HCT116 (cell line): ENCODE measurements at regions not wholly inside any gene's neighbourhood (a gene's known extent, or its start where the extent isn't known, plus 50 kb on each side); places are given as distances from the start of the nearest gene placed in this dataset.

ENCODE experiments used
- ATAC-seq: fragments of 200-7000 bp; cut with Tn5 transposase; 2 replicates; pipeline ENCODE4 v1.9.1; 2020; ENCODE audit warnings: mild to moderate bottlenecking, moderate library complexity
- BruUV-seq: library from RNA; stranded (reverse); fragments of 400-500 nt; replicated peaks from 2 replicates; lab custom pipeline; 2021; lab: Mats Ljungman, UMichigan
- CTCF ChIA-PET: fragments of 300-600 bp; sonication (Branson Sonifier 250); formaldehyde crosslinking; loops from one replicate; lab custom pipeline; 2021; ENCODE audit warnings: antibody characterized with exemption; lab: Charles Lee
- POLR2A ChIA-PET: fragments of 300-600, 350-600 bp; sonication (Branson Sonifier 250); formaldehyde crosslinking; loops from one replicate; lab custom pipeline; 2021; ENCODE audit warnings: antibody characterized with exemption; lab: Charles Lee
- RAD21 ChIA-PET, 2 experiments: fragments of 300-600 bp; sonication (Branson Sonifier 250); formaldehyde crosslinking; loops; one replicate each; lab custom pipeline; 2023; ENCODE audit warnings: low total read pairs in 2 of 2; ENCODE audit not compliant: uncharacterized antibody in 2 of 2, unreplicated experiment in 2 of 2, low non-redundant PET in 1 of 2; lab: Charles Lee
- DNase-seq: peaks from one replicate; pipeline ENCODE4 v3.0.0-alpha.2; 2010; ENCODE audit warnings: low read depth, low spot score
- H2AFZ ChIP-seq: fragments of 200-600 bp; shearing (Covaris generic), sonication (generic); 2 replicates; pipeline ENCODE4 v1.6.1; 2017; ENCODE audit warnings: low read depth, mixed run types, mixed read lengths, antibody characterized with exemption, low read length; ENCODE audit not compliant: poor library complexity, severe bottlenecking
- H3K27ac ChIP-seq: 2 replicates; pipeline ENCODE4 v1.5.1; 2012; ENCODE audit warnings: low read depth, low read length
- H3K27me3 ChIP-seq: fragments of 200-600 bp; sonication (generic); 2 replicates; pipeline ENCODE4 v1.6.1; 2016; ENCODE audit warnings: mixed run types, low read length, mixed read lengths; ENCODE audit not compliant: insufficient read depth
- H3K36me3 ChIP-seq, 2 experiments: fragments of 200-500 bp in 1 of 2; fragments of 200-600 bp in 1 of 2; sonication (Bioruptor generic) in 1 of 2; sonication (generic) in 1 of 2; 2 replicates each; pipeline versions ENCODE4 v1.5.1 to v1.6.1; 2014 to 2016; ENCODE audit warnings: low read length in 2 of 2, inconsistent platforms in 1 of 2, mixed read lengths in 1 of 2, mixed run types in 1 of 2; ENCODE audit not compliant: insufficient read depth in 2 of 2, control insufficient read depth in 1 of 2
- H3K4me1 ChIP-seq, 2 experiments: fragments of 200-600 bp in 1 of 2; sonication (generic) in 1 of 2; 2 replicates each; pipeline versions ENCODE4 v1.5.1 to v1.6.1; 2012 to 2017; ENCODE audit warnings: low read length in 2 of 2, inconsistent platforms in 1 of 2, mild to moderate bottlenecking in 1 of 2, mixed read lengths in 1 of 2, mixed run types in 1 of 2, moderate library complexity in 1 of 2; ENCODE audit not compliant: insufficient read depth in 2 of 2, control insufficient read depth in 1 of 2
- H3K4me2 ChIP-seq: fragments of 200-600 bp; sonication (generic); 2 replicates; pipeline ENCODE4 v1.6.1; 2017; ENCODE audit warnings: mixed run types, low read length, mixed read lengths
- H3K4me3 ChIP-seq, 2 experiments: fragments of 200-600 bp in 1 of 2; sonication (generic) in 1 of 2; replicated peaks in 1 of 2; 2 replicates each; pipeline ENCODE4 v1.5.1; 2011 to 2016; ENCODE audit warnings: low read length in 2 of 2, control low read depth in 1 of 2, low read depth in 1 of 2, mild to moderate bottlenecking in 1 of 2, mixed read lengths in 1 of 2, mixed run types in 1 of 2
- H3K79me2 ChIP-seq: fragments of 200-600 bp; sonication (generic); 2 replicates; pipeline ENCODE4 v1.6.1; 2017; ENCODE audit warnings: mild to moderate bottlenecking, mixed run types, low read length, moderate library complexity, mixed read lengths; ENCODE audit not compliant: insufficient read depth
- H3K9ac ChIP-seq: fragments of 200-600 bp; sonication (generic); 2 replicates; pipeline ENCODE4 v1.6.1; 2016; ENCODE audit warnings: low read length, mixed read lengths
- H3K9me2 ChIP-seq: fragments of 200-600 bp; sonication (generic), shearing (Covaris generic); 2 replicates; pipeline ENCODE4 v1.6.1; 2017; ENCODE audit warnings: mixed run types, mild to moderate bottlenecking, moderate library complexity; ENCODE audit not compliant: insufficient read depth
- H3K9me3 ChIP-seq, 2 experiments: fragments of 200-500 bp in 1 of 2; fragments of 200-600 bp in 1 of 2; sonication (Bioruptor generic) in 1 of 2; sonication (generic) in 1 of 2; 2 replicates each; pipeline ENCODE4 v1.6.1; 2014 to 2017; ENCODE audit warnings: low read length in 2 of 2, mixed read lengths in 2 of 2, inconsistent platforms in 1 of 2, low read depth in 1 of 2, mild to moderate bottlenecking in 1 of 2, mixed run types in 1 of 2, moderate library complexity in 1 of 2; ENCODE audit not compliant: control insufficient read depth in 1 of 2, insufficient read depth in 1 of 2
- H4K20me1 ChIP-seq: fragments of 200-600 bp; sonication (generic), shearing (Covaris generic); 2 replicates; pipeline ENCODE4 v1.6.1; 2017; ENCODE audit warnings: mixed run types, mild to moderate bottlenecking, moderate library complexity; ENCODE audit not compliant: insufficient read depth
- CEBPB ChIP-seq: IDR thresholded peaks from 2 replicates; pipeline ENCODE4 v1.6.1; 2012; ENCODE audit warnings: low read depth
- EZH2 ChIP-seq: fragments of 200-600 bp; sonication (generic); IDR thresholded peaks from 2 replicates; pipeline ENCODE4 v1.6.1; 2017; ENCODE audit warnings: antibody characterized with exemption, mixed run types
- EZH2phosphoT487 ChIP-seq: fragments of 200-600 bp; IDR thresholded peaks from 2 replicates; pipeline ENCODE4 v1.6.1; 2018; ENCODE audit warnings: antibody characterized with exemption, borderline replicate concordance
- FOSL1 ChIP-seq: IDR thresholded peaks from 2 replicates; pipeline ENCODE4 v1.6.1; 2012; ENCODE audit warnings: low read depth
- RAD21 ChIP-seq: IDR thresholded peaks from 2 replicates; pipeline ENCODE4 v1.6.1; 2012; ENCODE audit warnings: low read depth, mild to moderate bottlenecking
- SP1 ChIP-seq: IDR thresholded peaks from 2 replicates; pipeline ENCODE4 v1.6.1; 2012; ENCODE audit warnings: low read depth
- TCF7L2 ChIP-seq: IDR thresholded peaks from 2 replicates; pipeline ENCODE4 v1.7.0; 2011; ENCODE audit warnings: borderline replicate concordance, inconsistent platforms; ENCODE audit not compliant: insufficient read depth, insufficient read length; ENCODE audit errors: extremely low read depth
- YY1 ChIP-seq: IDR thresholded peaks from 2 replicates; pipeline ENCODE4 v1.6.1; 2011; ENCODE audit warnings: low read length, low read depth, moderate library complexity, mild to moderate bottlenecking; ENCODE audit not compliant: insufficient replicate concordance; ENCODE audit errors: extremely low read depth
- ZBTB33 ChIP-seq: IDR thresholded peaks from 2 replicates; pipeline ENCODE4 v1.6.1; 2011; ENCODE audit warnings: mild to moderate bottlenecking, low read length, moderate library complexity; ENCODE audit not compliant: insufficient replicate concordance; ENCODE audit errors: extremely low read depth
- ZFX ChIP-seq: fragments of 450-650 bp; IDR thresholded peaks from 2 replicates; pipeline ENCODE4 v1.6.1; 2017
- ZNF274 ChIP-seq: fragments of 200-500 bp; sonication (Bioruptor generic); IDR thresholded peaks from 2 replicates; pipeline ENCODE4 v1.6.1; 2014; ENCODE audit warnings: mild to moderate bottlenecking, low read depth, low read length, inconsistent platforms
- intact Hi-C: fragments of 100-400 bp; cut with micrococcal nuclease; formaldehyde crosslinking; loops from 2 replicates; pipeline ENCODE4 v1.10.0; 2022
- TF ChIP-seq, protein P1 (sequence below): IDR thresholded peaks from 2 replicates; pipeline ENCODE4 v1.6.1; 2012; ENCODE audit warnings: low read depth

DNA sequence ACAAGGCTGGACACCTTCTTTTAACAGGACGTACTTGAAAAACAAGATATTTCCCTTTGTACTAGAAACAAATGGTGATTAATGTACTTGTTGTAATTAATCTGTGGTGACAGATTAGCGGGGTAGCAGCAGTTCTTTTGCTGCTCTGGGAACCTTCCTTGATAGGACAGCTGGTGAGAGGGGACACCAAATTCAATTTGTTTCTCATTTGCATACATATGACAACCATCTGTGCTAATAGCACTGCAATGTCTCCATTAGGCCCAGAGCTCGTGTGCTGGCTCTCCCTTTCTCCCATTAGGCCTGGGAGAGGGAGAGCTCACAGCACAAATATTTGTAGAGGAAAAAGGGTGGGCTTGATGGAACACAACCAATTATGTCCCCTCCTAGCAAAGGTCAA lies 221.0 kb upstream of the HS3ST3A1 start:
- no peak overlapping the region for H3K4me3 ChIP-seq
- intact Hi-C loops: no loop called here
- POLR2A ChIA-PET: no interaction called here
- no peaks in the 10 kb centered on the region for H3K9me3 ChIP-seq
- no peak overlapping the region for H3K4me2 ChIP-seq
- RAD21 ChIA-PET: no interaction called here
- ATAC-seq (no peak), DNase-seq (no peak)
- no TSS peak for BruUV-seq
- CTCF ChIA-PET: no interaction called here
- H3K36me3 ChIP-seq: no peaks in the 10 kb centered on the region
- H3K9me2 ChIP-seq: no peaks in the 10 kb centered on the region
- H3K4me1 ChIP-seq: no peaks in the 10 kb centered on the region
- TF ChIP-seq FOSL1 (no peak), TCF7L2 (no peak), ZNF274 (no peak), EZH2phosphoT487 (no peak), EZH2 (no peak), SP1 (no peak), CEBPB (no peak), ZBTB33 (no peak), RAD21 (no peak), ZFX (no peak), YY1 (no peak)
- TF ChIP-seq, protein P1, sequence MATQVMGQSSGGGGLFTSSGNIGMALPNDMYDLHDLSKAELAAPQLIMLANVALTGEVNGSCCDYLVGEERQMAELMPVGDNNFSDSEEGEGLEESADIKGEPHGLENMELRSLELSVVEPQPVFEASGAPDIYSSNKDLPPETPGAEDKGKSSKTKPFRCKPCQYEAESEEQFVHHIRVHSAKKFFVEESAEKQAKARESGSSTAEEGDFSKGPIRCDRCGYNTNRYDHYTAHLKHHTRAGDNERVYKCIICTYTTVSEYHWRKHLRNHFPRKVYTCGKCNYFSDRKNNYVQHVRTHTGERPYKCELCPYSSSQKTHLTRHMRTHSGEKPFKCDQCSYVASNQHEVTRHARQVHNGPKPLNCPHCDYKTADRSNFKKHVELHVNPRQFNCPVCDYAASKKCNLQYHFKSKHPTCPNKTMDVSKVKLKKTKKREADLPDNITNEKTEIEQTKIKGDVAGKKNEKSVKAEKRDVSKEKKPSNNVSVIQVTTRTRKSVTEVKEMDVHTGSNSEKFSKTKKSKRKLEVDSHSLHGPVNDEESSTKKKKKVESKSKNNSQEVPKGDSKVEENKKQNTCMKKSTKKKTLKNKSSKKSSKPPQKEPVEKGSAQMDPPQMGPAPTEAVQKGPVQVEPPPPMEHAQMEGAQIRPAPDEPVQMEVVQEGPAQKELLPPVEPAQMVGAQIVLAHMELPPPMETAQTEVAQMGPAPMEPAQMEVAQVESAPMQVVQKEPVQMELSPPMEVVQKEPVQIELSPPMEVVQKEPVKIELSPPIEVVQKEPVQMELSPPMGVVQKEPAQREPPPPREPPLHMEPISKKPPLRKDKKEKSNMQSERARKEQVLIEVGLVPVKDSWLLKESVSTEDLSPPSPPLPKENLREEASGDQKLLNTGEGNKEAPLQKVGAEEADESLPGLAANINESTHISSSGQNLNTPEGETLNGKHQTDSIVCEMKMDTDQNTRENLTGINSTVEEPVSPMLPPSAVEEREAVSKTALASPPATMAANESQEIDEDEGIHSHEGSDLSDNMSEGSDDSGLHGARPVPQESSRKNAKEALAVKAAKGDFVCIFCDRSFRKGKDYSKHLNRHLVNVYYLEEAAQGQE: no peak
- H3K27me3 ChIP-seq: no peaks in the 10 kb centered on the region
- no peak overlapping the region for H2AFZ ChIP-seq
- no peak overlapping the region for H3K27ac ChIP-seq
- no peak overlapping the region for H3K9ac ChIP-seq
- no peaks in the 10 kb centered on the region for H3K79me2 ChIP-seq
- no peaks in the 10 kb centered on the region for H4K20me1 ChIP-seq
